ENCODE measurements at regions not wholly inside any gene's neighbourhood (a gene's known extent, or its start where the extent isn't known, plus 50 kb on each side); places are given as distances from the start of the nearest gene placed in this dataset.

- H3K9me2 ChIP-seq (replicated peaks; ENCODE audit: control insufficient read depth, low read length) = no peaks in the 10 kb centered on the region
- H3K27ac ChIP-seq (ENCODE audit: low read depth, low read length) = no peak overlapping the region
- TF ChIP-seq EZH2phosphoT487 (IDR thresholded peaks at IDR 0.05; ENCODE audit: borderline replicate concordance, low read length) (no peak), CTCF (IDR thresholded peaks at IDR 0.05; ENCODE audit: low read depth, low read length, poor library complexity, severe bottlenecking) (no peak)
- no peaks in the 10 kb centered on the region for H3K9me3 ChIP-seq (ENCODE audit: control insufficient read depth, insufficient read depth, low read length)
- H3K4me1 ChIP-seq (ENCODE audit: control insufficient read depth, low read length) = no peaks in the 10 kb centered on the region
- no peak overlapping the region for H3K4me3 ChIP-seq (ENCODE audit: low read length)
- no peaks in the 10 kb centered on the region for H4K20me1 ChIP-seq (ENCODE audit: control insufficient read depth, insufficient read depth, low read depth, low read length)
- no peaks in the 10 kb centered on the region for H3K36me3 ChIP-seq (ENCODE audit: control insufficient read depth, low read length)
- no peaks in the 10 kb centered on the region for H3K79me2 ChIP-seq (ENCODE audit: control insufficient read depth, low read length)
- no peaks in the 10 kb centered on the region; the same call in 1 of the 2 replicates for H3K27me3 ChIP-seq (ENCODE audit: control insufficient read depth, low read length)
- no peak overlapping the region for H3K4me2 ChIP-seq (ENCODE audit: low read length)
- no peaks in the 10 kb centered on the region for H3F3A ChIP-seq (ENCODE audit: control insufficient read depth, insufficient read depth)
Measured at GRCh38 chr1:38352869-38353268, 306.3 kb upstream of the POU3F1 start.

- no peaks in the 10 kb centered on the region for H3K79me2 ChIP-seq (ENCODE audit: control insufficient read depth, low read length)
- H3K9me3 ChIP-seq (ENCODE audit: control insufficient read depth, insufficient read depth, low read length) = no peaks in the 10 kb centered on the region
- H3K27me3 ChIP-seq (ENCODE audit: control insufficient read depth, low read length) = peaks cover 12% of the 10 kb centered on the region; the same call in 1 of the 2 replicates
- H3K27ac ChIP-seq (ENCODE audit: low read depth, low read length) = no peak overlapping the region
- H3K36me3 ChIP-seq (ENCODE audit: control insufficient read depth, low read length) = no peaks in the 10 kb centered on the region
- H3F3A ChIP-seq (ENCODE audit: control insufficient read depth, insufficient read depth) = no peaks in the 10 kb centered on the region
- H3K4me3 ChIP-seq (ENCODE audit: low read length) = no peak overlapping the region
- no peak for TF ChIP-seq EZH2phosphoT487 (IDR thresholded peaks at IDR 0.05; ENCODE audit: borderline replicate concordance, low read length)
- TF ChIP-seq CTCF (IDR thresholded peaks at IDR 0.05; ENCODE audit: low read depth, low read length, poor library complexity, severe bottlenecking) = no peak
- no peaks in the 10 kb centered on the region for H4K20me1 ChIP-seq (ENCODE audit: control insufficient read depth, insufficient read depth, low read depth, low read length)
- no peak overlapping the region for H3K4me2 ChIP-seq (ENCODE audit: low read length)
- no peaks in the 10 kb centered on the region for H3K9me2 ChIP-seq (replicated peaks; ENCODE audit: control insufficient read depth, low read length)
- no peaks in the 10 kb centered on the region for H3K4me1 ChIP-seq (ENCODE audit: control insufficient read depth, low read length)
Measured at GRCh38 chr1:38347446-38348175, 301.0 kb upstream of the POU3F1 start.

GRCh38 chr1:38344716-38345115, 298.1 kb upstream of the POU3F1 start:
- Histone ChIP-seq H3K4me1 (ENCODE audit: control insufficient read depth, low read length) (no peaks in the 10 kb centered on the region), H3K4me2 (ENCODE audit: low read length) (no peak overlapping the region), H3K27me3 (ENCODE audit: control insufficient read depth, low read length) (peaks cover 12% of the 10 kb centered on the region; the same call in 1 of the 2 replicates), H3K27ac (ENCODE audit: low read depth, low read length) (no peak overlapping the region), H3F3A (ENCODE audit: control insufficient read depth, insufficient read depth) (no peaks in the 10 kb centered on the region), H3K9me3 (ENCODE audit: control insufficient read depth, insufficient read depth, low read length) (no peaks in the 10 kb centered on the region), H3K79me2 (ENCODE audit: control insufficient read depth, low read length) (no peaks in the 10 kb centered on the region), H3K9me2 (replicated peaks; ENCODE audit: control insufficient read depth, low read length) (no peaks in the 10 kb centered on the region), H3K4me3 (ENCODE audit: low read length) (no peak overlapping the region), H3K36me3 (ENCODE audit: control insufficient read depth, low read length) (no peaks in the 10 kb centered on the region), H4K20me1 (ENCODE audit: control insufficient read depth, insufficient read depth, low read depth, low read length) (no peaks in the 10 kb centered on the region)
- TF ChIP-seq EZH2phosphoT487 (IDR thresholded peaks at IDR 0.05; ENCODE audit: borderline replicate concordance, low read length) = no peak
- TF ChIP-seq CTCF (IDR thresholded peaks at IDR 0.05; ENCODE audit: low read depth, low read length, poor library complexity, severe bottlenecking) = no peak

Data from DOHH2 (cell line).